ENCODE measurements at regions not wholly inside any gene's neighbourhood (a gene's known extent, or its start where the extent isn't known, plus 50 kb on each side); places are given as distances from the start of the nearest gene placed in this dataset.
"Not testable (repeated sequence)": the region's sequence is repeated elsewhere in the genome, so short reads cannot be mapped to it uniquely, and the experiment has no call there.

DNA sequence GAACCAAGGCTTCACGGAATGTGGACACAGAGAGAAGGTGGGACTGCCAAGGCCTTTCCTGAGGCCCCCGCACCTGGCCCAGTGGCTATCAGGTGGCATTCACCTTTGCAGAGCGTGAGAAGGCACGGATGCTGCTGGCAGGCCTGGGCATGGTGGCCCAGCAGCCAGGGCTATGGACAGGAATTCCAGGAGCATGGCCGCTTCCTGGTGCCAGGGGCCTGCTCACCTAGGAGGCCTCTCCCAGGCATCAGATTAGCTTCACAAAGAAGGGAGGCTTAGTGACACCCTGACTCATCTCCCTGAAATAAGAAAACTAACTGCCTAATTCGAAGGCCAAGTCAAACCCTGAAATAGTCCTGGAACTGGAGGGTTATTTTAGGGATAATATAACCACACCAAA, 155.8 kb downstream of the TEX29 start:
- no peak for DNase-seq

DNA sequence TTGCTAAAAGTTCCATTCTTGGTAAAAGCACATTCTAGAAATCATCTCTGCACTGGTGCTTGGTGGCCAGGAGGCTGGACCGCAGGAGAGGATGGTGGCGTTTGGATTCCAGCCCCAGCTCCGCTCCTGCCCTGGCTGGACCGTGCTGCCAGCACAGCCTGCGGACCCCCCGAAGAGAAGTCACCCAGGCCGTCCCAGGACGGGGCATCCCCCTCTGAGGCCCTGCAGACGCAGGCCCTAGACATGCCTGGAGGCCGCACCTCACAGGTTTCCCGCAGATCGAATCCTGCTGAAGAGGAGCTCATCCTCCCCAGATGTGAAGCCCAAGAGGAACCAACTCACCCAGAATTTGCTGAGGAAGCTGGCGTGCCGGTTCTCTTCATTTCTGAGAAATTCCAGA, 159.0 kb downstream of the TEX29 start:
- DNase-seq: no peak

DNA sequence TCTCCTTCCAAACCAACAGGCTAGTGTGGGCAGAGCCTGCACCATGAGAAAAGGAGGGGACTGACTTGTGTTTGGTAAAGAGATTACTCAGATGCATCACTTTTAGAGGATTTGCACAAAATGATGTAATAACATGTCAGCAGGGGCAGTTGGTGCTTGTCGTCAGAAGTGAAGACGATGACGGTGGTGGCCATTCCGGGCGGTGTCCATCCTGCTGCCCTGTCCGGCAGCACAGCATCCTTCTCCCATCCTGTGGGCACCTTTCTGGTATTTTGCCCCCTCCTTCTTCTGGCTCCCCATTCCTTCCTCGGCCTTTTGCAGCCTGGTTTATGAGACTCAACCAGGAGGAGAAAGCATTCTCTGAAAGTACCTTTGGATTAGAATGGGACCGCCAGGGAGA, 160.1 kb downstream of the TEX29 start:
- DNase-seq: no peak

DNA sequence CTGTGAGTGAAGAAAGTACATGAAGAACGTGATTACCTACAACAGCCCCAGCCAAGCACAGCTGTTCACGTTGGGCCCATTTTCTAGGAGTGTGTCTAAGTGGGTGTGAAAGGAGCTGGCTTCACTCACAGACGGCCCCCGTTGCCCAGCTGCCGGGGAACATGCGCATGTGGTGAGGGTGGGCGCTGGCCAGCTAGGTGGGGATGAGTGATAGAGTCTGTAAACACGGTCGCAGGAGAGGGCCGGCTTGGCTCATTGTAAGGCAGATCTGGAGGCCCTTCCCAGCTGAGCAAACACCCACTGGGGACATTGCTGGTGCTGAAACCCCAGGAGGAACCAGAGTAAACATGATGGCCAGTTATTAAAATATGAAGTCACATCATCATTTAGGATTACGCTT, 160.5 kb downstream of the TEX29 start:
- no peak for DNase-seq

DNA sequence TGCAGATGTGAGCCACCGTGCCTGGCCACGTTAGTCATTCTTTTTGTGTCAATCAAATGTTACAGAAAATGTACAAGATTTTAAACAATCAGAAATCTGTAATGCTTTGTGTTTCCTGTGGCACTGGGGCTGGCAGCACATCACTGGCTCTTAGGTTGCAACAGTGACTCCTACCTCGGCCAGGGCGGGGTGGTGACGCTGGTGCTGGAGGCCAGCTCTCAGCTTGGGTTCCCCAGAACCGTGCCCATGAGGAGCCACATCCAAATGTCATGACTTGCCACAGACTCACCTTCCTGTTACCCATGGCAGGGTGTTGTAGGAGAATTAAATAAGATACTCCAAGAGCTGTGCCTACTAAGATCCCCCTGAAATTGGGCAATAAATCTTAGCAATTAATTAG, 161.7 kb downstream of the TEX29 start:
- no peak for DNase-seq

DNA sequence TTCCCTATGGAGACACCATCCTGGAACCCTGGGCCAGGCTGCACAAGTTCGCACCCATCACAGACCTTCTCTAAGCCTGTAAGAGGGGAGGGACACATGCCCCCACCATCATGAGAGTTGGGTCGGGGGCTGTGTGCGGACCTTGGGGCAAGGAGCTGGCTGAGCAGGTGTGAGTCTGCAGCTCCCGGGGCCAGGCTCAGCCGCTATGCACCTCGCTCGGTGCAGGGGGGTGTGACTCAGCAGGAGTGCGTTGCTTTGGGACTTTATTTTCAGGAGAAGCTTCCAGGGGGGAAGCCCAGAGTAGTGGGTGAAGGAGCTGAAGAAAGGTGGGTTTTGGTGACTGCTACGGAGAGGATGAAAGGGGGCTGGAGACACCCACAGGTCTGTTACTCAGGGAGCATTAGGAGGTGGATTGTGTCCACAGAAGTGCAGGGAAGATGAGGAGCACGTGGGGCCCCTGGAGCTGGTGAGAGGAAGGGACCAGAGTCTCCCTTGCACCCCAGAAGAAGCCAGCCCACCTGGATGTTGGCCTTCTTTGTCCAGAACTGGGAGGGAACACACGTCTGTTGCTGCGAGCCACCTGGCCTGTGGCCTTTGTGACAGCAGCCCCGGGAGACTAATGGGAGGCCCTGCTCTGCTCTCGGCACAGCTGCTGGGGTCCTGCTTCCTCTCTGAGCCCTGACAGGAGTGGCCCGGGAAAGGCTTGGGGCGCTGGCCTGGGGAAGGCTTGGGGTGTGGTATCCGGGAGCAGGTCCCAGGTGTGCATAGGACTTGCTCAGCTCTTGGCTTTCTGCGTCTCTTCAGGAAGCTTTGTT, 162.6 kb downstream of the TEX29 start:
- no peak for DNase-seq

DNA sequence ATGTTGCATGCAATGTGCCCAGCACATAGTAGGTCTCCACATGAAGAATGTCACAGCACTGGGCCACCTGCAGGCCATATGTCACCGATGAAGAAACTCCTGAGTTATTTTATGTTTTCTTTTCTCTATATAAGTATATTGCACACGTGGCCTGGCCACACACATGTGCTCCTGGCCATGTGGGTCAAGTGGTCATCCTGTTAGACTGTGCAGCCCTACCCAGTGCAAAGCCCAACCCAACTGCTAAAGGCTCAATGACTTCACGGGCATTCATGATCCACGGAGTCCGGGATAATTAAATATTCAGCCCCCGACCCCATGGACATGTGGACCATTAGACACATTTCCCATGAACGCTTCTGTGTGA, 163.2 kb downstream of the TEX29 start:
- DNase-seq: no peak

DNA sequence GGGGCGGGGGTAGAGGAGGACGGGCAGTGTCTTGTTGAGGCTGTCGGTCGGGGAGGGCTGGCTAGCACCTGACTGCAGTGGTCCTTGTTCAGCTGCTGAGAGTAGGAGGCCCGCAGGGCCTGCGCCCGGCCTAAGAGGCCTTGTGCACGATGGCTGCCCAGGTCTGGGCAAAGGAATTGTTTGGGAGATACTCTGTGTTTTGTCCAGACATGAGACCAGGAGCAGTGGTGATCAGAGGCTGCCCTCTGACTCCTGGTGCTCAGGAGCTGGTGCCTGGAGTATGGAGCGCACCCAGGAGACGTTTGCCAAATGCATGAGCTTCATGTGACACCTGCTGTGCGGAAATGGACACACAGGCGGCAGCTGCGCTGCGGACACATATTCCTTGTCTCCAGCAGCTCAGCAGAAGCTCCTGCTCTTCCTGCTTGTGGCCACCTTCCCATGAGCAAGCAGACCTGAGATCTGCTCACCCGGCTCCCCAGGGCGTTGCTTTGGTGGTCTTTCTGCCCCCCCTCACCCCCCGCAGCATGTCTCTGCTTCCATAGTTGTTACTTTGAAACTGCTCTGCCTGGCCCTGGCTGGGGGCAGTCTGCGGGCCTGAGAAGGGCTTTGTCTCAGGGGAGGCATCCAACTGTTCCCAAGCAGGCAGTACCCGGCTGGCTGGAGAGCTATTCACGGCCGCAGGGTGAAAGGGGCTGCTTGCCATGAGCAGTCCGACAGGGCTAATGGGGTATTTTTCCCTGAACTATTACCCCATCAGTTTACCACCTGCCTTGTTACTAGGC, 163.9 kb downstream of the TEX29 start:
- DNase-seq: no peak

DNA sequence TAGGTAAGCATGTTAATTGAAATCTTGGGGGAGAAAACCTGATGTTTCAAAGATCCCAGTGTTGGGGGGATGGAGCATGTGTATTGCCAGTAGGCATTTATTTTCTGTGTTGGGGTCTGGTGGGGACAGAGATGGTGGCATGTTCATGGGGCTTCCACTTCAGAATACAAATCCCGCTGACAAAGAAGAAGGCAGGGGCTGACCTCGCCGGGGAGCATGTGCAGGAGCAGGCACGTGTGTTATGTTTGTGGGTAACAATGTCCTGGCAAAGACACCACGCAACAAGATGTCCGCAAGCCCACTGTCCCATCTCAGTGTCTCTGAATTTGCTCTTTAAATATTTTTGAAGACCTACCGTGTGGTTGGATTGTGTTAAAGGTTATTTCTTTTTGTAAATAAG, 164.5 kb downstream of the TEX29 start:
- no peak for DNase-seq

DNA sequence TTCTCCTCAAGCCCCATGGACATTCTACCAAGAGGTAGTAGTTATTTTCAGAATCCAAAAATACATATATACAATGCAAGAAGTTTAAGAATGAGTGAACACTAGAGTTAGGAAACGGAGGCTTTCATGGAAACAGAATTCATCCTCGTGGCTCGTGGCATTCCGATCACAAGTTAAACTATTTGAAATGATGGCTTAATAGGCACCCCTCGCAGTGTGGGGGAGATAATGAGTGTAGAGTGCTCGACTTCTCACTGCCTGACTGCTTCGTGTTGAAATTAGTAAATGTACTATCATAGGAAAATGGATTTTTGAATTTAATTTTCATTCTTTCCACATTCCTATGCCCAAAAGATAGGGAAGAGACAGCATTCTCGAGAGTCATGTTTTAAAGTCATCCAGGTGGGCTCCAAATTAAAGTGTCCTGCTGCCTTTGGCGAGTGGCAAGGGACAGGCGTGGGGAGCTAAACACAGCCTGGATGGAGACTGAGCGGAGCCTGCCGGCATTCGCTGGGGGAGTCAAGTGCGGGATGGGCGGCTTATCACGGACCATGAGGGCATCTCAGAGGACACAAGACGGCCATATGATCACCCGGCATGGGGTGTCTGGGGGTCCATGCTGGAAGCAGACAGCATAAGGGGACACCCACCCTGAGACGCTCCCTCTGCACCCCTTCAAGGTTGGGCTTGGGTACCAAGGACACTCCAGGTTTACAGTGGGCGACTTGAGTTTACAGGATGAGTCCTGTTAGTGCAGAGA, 165.2 kb downstream of the TEX29 start:
- no peak for DNase-seq

DNA sequence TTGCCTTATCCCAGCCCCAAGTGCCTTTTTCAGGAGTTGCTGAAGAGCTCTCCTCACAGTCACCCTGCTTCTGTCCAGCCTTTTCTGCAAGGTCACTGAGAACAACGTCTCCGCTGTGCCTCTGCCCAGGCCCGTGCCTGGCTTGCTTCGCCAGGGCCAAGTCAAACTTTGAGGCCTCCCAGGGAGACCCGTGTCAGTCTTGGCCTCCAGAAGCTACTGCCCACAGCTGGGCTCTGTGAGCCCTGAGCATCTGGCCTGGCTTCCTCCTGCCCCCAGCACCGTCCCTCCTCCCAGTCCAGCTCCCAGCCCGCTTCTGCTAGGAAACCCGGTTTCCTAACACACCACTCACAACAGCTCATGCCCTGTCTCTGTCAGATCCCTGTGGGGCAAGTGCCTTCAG, 165.9 kb downstream of the TEX29 start:
- DNase-seq: no peak

DNA sequence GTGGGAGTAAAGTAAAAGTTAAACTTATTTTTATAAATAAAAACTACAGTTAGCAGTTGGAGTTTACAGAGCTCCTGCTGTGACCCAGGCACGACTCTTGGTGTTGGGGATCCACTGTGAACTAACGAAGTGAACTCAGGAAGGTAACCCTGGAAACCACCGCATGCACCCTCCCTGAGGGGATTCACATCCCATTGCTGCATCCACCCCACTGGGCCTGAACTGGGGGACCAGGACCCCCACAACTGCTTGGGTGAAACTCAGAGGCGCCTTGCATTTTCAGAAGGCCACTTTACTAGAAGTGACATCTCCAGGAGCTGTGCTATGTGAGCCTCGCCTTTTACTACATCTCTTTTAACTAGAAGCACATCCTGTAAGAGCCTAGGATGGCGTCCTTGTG, 166.4 kb downstream of the TEX29 start:
- DNase-seq: no peak

DNA sequence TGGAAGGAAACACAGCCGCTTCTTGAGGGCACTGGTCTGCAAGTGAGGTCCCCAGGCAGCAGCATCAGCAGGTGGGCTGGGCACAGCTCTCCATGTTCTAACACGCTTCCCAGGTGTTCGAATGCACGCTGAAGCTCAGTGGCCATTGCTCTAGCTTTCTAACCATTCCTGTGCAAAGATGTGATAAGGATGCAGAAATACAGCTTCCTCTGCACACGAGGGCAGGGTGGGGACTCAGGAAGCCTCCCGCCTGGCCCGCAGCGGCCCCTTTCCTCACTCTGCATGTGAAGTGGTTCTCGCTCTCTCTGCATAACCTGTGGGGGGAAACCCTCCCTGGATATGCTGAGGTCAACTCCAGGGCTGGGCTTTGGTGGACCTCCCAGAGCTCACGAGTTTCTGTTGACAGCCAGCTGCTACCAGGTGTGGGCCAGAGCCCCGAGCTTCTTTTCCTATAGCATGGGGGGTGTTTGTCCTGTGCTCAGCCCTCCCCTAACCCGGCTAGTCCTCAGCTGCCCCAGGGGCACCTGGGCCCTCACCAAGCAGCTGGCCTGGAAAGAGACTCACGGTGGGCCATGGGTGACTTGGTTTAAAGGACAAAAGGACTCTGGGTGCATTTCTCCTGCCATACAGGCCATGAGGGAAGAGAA, 168.2 kb downstream of the TEX29 start:
- DNase-seq: no peak

DNA sequence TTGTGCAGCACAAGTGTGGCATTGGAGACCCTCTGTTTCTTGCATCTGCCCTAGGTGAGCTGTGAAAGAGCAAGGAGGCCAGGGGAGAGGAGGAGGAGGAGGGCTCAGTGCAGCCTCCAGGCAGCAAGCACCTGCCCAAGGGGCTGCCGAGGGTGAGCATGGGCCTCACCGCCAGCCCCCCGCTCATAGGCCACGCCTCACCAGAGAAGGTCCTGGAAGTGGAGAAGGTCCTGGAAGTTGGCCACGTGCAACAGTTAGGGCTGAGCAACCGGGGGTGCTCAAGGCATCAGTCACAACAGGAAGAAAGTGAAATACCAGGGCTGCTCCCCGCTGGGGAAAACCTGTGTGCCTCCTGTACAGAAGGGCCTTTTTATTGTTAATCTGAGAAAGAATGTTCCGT, 168.9 kb downstream of the TEX29 start:
- DNase-seq: no peak

DNA sequence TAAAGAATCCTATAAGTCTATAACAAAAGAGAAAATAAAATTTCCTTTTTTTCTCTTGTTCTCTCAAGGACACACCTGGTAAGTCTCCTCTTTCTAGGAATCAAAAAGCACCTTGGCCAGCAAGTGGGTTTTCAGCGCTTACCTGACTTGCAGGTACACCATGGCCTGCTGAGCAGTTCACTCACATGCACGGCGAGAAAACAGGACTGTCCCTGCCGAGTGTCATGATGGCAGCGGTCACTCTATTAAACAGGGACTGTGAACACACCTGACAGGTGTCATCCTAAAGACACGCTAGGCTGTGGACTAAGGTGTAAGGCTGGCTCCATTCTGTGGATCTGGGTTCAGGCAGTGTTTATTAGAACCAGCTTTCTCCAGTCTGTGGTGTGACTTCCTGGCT, 170.2 kb downstream of the TEX29 start:
- no peak for DNase-seq

DNA sequence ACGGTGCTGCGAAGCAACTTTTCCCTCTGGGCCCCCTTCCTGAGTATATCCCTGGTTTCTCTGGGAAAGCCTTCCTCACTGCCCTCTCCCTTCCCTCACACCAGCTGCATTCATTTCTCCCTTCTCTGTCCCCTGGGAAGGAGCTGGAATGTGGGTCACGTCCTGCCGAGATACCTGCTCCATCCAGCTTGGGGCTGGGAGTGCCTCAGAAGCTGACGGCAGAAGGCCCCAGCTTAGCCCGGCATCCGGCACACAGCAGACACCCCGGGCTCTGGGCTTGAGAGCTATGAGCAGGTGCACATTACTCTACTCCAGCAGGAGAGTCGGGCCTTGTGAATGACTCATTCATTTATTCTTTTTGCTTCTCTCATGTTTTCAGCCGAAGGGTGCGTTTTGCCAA, 170.6 kb downstream of the TEX29 start:
- no peak for DNase-seq

DNA sequence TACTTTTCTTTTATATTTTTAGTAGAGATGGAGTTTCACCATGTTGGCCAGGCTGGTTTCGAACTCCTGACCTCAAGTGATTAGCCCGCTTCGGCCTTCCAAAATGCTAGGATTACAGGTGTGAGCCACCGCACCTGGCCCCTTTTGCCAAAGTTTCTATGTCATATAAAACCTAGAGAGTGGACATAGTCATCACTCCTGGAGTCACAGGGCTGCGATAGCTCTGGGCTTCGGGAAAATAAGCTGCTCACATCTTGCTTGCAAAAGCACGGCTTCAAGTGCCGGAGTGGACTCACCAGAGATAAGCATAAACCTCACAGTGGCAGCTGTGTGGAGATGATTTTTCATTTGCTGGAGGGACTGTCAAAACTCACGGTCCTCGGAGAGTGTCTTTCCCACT, 171.2 kb downstream of the TEX29 start:
- no peak for DNase-seq

DNA sequence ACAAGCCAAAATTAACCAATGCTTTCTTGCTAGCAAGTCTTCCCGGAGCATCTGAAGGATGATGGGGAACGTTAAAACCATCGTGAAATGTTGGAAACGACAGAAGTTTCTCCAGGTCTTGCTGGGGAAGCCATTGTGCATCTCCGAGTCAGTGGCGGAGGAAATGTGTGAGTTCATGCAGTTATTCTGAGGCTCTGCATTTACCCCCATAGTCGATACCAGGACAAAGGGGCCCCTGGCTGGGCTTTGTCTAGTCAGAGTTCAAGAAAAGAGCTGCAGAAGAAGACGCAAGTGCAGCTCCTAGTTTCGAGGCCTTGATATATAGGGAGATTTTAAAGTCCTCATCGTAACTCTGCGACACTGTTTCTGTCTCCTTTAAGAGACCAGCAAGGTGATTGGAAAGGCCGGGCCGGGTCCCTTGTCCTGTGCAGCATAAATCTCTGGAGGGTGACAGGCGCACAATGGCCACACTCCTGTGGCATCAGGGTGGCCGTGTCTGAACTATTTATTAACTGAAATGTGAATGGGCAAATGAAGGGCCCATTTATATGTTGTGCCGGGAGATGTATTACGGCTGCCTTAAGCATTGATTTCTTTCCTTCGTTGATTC, 172.0 kb downstream of the TEX29 start:
- no peak for DNase-seq

DNA sequence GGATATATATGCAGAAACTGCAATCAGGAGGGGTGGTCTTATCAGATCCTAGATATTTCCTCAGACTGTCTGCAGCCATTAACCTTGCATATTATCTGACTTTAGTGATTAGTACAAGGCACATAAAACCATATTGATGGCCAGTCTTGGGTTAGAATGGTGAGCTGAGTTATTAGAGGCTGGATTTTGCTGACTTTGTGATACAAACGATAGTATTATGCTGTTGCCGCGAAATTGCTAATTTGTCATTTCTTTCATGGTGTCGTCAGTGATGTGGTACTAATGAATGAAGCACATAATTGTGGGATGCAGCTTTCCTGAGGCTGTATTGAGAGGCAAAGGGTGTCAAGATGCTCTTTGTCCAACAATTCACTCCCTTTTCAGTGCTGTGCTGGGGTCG, 172.5 kb downstream of the TEX29 start:
- no peak for DNase-seq

DNA sequence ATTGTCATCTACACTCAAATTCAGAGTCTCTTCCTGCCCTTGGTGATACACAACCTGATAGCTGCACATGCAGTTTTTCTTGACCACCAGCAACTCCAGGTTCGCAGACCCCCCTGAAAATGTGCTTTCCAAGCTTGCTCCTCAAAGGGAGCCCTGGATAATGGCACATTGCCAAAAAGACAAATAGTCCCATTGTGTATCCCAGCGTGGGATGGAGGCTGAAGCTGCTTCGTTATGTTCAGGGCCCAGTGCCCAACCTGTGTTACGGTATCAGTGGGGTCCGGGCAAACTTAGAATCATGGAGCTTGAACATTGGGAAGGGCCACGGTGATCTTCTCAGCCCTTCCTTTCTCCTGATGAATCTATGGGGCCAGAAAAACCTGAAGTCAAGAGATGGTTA, 173.0 kb downstream of the TEX29 start:
- DNase-seq: no peak

DNA sequence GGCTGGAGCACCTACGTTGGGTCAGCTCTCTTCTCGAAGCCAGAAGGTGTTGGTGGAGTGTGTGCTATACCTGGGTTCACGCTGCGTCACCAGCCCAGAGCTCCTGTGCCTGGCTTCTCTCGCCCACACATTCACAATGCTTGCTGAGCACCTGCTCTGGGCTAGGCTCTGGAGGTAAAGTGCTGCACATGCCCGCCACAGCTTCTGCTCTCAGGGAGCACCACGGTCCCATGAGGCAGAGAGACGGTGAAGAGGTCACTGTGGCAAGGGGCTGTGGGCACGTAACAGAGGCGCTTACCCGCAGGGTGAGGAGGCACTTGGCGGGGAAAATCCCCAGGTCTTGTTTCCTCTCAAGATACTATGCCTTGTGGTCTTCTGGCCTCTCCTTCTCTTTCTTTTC, 174.2 kb downstream of the TEX29 start:
- no peak for DNase-seq

DNA sequence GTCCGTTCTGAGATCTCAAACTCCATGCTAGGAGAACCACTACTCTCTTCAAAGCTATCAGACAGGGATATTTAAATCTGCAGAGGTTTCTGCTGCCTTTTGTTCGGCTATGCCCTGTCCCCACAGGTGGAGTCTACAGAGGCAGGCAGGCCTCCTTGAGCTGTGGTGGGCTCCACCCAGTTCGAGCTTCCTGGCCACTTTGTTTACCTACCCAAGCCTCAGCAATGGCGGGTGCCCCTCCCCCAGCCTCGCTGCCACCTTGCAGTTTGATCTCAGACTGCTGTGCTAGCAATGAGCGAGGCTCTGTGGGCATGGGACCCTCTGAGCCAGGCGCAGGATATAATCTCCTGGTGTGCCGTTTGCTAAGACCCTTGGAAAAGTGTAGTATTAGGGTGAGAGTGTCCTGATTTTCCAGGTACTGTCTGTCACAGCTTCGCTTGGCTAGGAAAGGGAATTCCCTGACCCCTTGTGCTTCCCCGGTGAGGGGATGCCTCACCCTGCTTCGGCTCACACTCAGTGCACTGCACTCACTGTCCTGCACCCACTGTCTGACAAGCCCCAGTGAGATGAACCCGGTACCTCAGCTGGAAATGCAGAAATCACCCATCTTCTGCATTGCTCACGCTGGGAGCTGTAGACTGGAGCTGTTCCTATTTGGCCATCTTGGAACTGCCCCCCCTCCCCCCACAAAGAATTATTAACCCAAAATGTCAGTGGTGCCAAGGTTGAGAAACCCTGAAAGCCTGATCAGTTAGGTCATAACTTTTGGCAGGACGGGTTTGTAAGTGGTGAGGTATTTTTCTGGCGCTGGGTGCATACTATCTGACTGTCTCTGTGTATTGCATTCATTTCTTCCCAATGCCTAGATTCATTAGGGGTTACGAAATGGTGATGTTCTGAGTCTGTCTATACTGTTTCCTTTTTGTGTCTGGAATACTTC, 181.4 kb downstream of the TEX29 start:
- DNase-seq: not testable (repeated sequence)

Data from AML-193 (cell line).